Right lobe of liver (tissue), 6 donors: ENCODE measurements at regions not wholly inside any gene's neighbourhood (a gene's known extent, or its start where the extent isn't known, plus 50 kb on each side); places are given as distances from the start of the nearest gene placed in this dataset.

Source experiments
- ATAC-seq, 4 donors: fragments of 200-7000 bp; cut with Tn5 transposase; one replicate each; pipeline ENCODE4 v1.9.1; 2020; ENCODE audit warnings: mild to moderate bottlenecking in 4 of 4, moderate library complexity in 4 of 4
- DNase-seq, 3 donors: peaks; one replicate each; pipeline ENCODE4 v3.0.0-alpha.2; 2020
- H3K27ac ChIP-seq, 3 donors: fragments of 200-600 bp; one replicate each; pipeline ENCODE4 v1.8.0; 2022
- H3K27me3 ChIP-seq, 2 donors: fragments of 200-600 bp; one replicate each; pipeline ENCODE4 v1.8.0; 2022
- H3K36me3 ChIP-seq, 4 donors: fragments of 200-600 bp; sonication (generic) in 1 of 4; one replicate each; pipeline versions ENCODE4 v1.5.1 to v1.8.0; 2017 to 2022; ENCODE audit warnings: control low read depth in 1 of 4
- H3K4me1 ChIP-seq, 4 donors: fragments of 200-600 bp; sonication (generic) in 1 of 4; one replicate each; pipeline versions ENCODE4 v1.5.1 to v1.8.0; 2017 to 2022; ENCODE audit warnings: control low read depth in 1 of 4
- H3K4me3 ChIP-seq, 3 donors: fragments of 200-600 bp; one replicate each; pipeline ENCODE4 v1.8.0; 2022
- H3K9me3 ChIP-seq, 4 donors: fragments of 200-600 bp; sonication (generic) in 1 of 4; one replicate each; pipeline versions ENCODE4 v1.5.1 to v1.8.0; 2017 to 2022; ENCODE audit warnings: control low read depth in 1 of 4
- CTCF ChIP-seq, 4 donors: fragments of 200-600 bp in 3 of 4; fragments of 450-650 bp in 1 of 4; IDR thresholded peaks; one replicate each; pipeline versions ENCODE4 v1.5.1 to v1.8.0; 2016 to 2022; ENCODE audit warnings: antibody characterized with exemption in 4 of 4, mild to moderate bottlenecking in 2 of 4
- POLR2A ChIP-seq: fragments of 450-650 bp; IDR thresholded peaks from one replicate; pipeline ENCODE4 v1.6.1; 2017; ENCODE audit warnings: antibody characterized with exemption, mild to moderate bottlenecking
- WGBS: methylation state at CpG from one replicate; pipeline ENCODE4 v1.1.6; 2018; ENCODE audit warnings: low coverage, low lambda C conversion rate; ENCODE audit not compliant: insufficient coverage; ENCODE audit errors: missing lambda C conversion rate; 5-methylcytosine and 5-hydroxymethylcytosine counted together
- intact Hi-C, 2 donors: fragments of 100-400 bp; cut with DNase I; formaldehyde crosslinking; loops; one replicate each; pipeline versions ENCODE4 v1.11.2 to v1.14.1; 2022
- donor health status: DM: no; HTN: yes; CAD: no.
- donor health status: DM: no; HTN: no; CAD: no.
- donor health status: DM: no; HTN: no; CAD: no.
- donor health status: DM: no; HTN: yes; CAD: no.
- donor health status: DM: no; HTN: yes; CAD: no.

GRCh38 chr20:40744072-40744817 is 55.2 kb upstream of the MAFB start:
- 42% methylated on average over 13 of the region's 15 CpGs for WGBS
- no peaks in the 10 kb centered on the region for H3K36me3 ChIP-seq
- H3K27ac ChIP-seq, result no peak overlapping the region
- H3K9me3 ChIP-seq, result no peaks in the 10 kb centered on the region
- no peak overlapping the region for H3K4me3 ChIP-seq
- intact Hi-C loops, result loop anchor here (5.0 to 10.0 kb wide), 2 partner anchors 211 to 218 kb away; no protein-coding TSS in a partner anchor
- H3K4me1 ChIP-seq, result no peaks in the 10 kb centered on the region
- no peak for DNase-seq
- TF ChIP-seq POLR2A (no peak), CTCF (IDR thresholded peaks at IDR 0.05) (no peak)
- no peaks in the 10 kb centered on the region for H3K27me3 ChIP-seq
- no peak for ATAC-seq

- WGBS, result 43% methylated on average over 3 of the region's 3 CpGs
- Histone ChIP-seq H3K36me3 (no peaks in the 10 kb centered on the region), H3K4me3 (no peak overlapping the region), H3K27me3 (no peaks in the 10 kb centered on the region), H3K27ac (no peak overlapping the region), H3K9me3 (no peaks in the 10 kb centered on the region), H3K4me1 (no peaks in the 10 kb centered on the region)
- ATAC-seq, result no peak
- TF ChIP-seq POLR2A, result no peak
- TF ChIP-seq CTCF (IDR thresholded peaks at IDR 0.05), result no peak
- intact Hi-C loops, result loop anchor here (5.0 to 10.0 kb wide), 2 partner anchors 210 to 218 kb away; no protein-coding TSS in a partner anchor
- DNase-seq, result no peak
These were observed 55.8 kb upstream of the MAFB start for GRCh38 chr20:40744818-40745175.

- no peaks in the 10 kb centered on the region for H3K27me3 ChIP-seq
- intact Hi-C loops, result loop anchor here in 1 of 2 donors (10.0 kb wide), 1 partner anchor 209 kb away; no protein-coding TSS in a partner anchor
- H3K36me3 ChIP-seq, result no peaks in the 10 kb centered on the region
- H3K4me1 ChIP-seq, result no peaks in the 10 kb centered on the region
- H3K4me3 ChIP-seq, result no peak overlapping the region
- no peak for DNase-seq
- no peaks in the 10 kb centered on the region for H3K9me3 ChIP-seq
- TF ChIP-seq CTCF (IDR thresholded peaks at IDR 0.05) (no peak), POLR2A (no peak)
- ATAC-seq, result no peak
- 62% methylated on average over 3 of the region's 5 CpGs for WGBS
- H3K27ac ChIP-seq, result no peak overlapping the region
These were observed 57.2 kb upstream of the MAFB start for GRCh38 chr20:40746251-40746650.

GRCh38 chr20:40748182-40748581 is 59.1 kb upstream of the MAFB start:
- 72% methylated on average over 3 of the region's 3 CpGs for WGBS
- Histone ChIP-seq H3K27ac (no peak overlapping the region), H3K36me3 (no peaks in the 10 kb centered on the region), H3K27me3 (no peaks in the 10 kb centered on the region), H3K9me3 (no peaks in the 10 kb centered on the region), H3K4me3 (no peak overlapping the region), H3K4me1 (no peaks in the 10 kb centered on the region)
- DNase-seq, result no peak
- ATAC-seq, result no peak
- TF ChIP-seq POLR2A, result no peak
- no peak for TF ChIP-seq CTCF (IDR thresholded peaks at IDR 0.05)
- intact Hi-C loops, result loop anchor here in 1 of 2 donors (10.0 kb wide), 1 partner anchor 207 kb away; no protein-coding TSS in a partner anchor
